Ectodermal cell (in vitro differentiated cells): ENCODE measurements at regions not wholly inside any gene's neighbourhood (a gene's known extent, or its start where the extent isn't known, plus 50 kb on each side); places are given as distances from the start of the nearest gene placed in this dataset.

ENCODE experiments used
- H3K27ac ChIP-seq: 2 replicates; pipeline ENCODE4 v1.7.0; 2013; ENCODE audit warnings: mild to moderate bottlenecking, low read depth, low read length; ENCODE audit not compliant: insufficient read depth, poor library complexity, severe bottlenecking
- H3K27me3 ChIP-seq: 2 replicates; pipeline ENCODE4 v1.7.0; 2013; ENCODE audit warnings: mild to moderate bottlenecking, low read length; ENCODE audit not compliant: insufficient read depth, control insufficient read depth, poor library complexity, severe bottlenecking
- H3K36me3 ChIP-seq: one replicate; pipeline ENCODE4 v1.7.0; 2013; ENCODE audit warnings: low read length; ENCODE audit not compliant: control insufficient read depth, insufficient read depth
- H3K4me1 ChIP-seq: one replicate; pipeline ENCODE4 v1.7.0; 2013; ENCODE audit warnings: low read length; ENCODE audit not compliant: control insufficient read depth, insufficient read depth
- H3K4me3 ChIP-seq: 2 replicates; pipeline ENCODE4 v1.7.0; 2013; ENCODE audit warnings: low read depth, low read length, control low read depth; ENCODE audit not compliant: insufficient read depth
- H3K9me3 ChIP-seq: 2 replicates; pipeline ENCODE4 v1.7.0; 2013; ENCODE audit warnings: mild to moderate bottlenecking, low read length, moderate library complexity; ENCODE audit not compliant: control insufficient read depth
- WGBS, 2 experiments: methylation state at CpG; one replicate each; pipeline ENCODE4 v1.1.7; 2013; ENCODE audit warnings: missing lambda C conversion rate in 2 of 2; 5-methylcytosine and 5-hydroxymethylcytosine counted together

GRCh38 chr14:85409481-85410210 lies 120.3 kb upstream of the FLRT2 start:
- WGBS, 2 experiments, result 20 to 82% methylated on average over 1 to 2 of the region's 3 CpGs
- no peaks in the 10 kb centered on the region for H3K9me3 ChIP-seq
- H3K27ac ChIP-seq, result no peak overlapping the region
- no peak overlapping the region for H3K4me3 ChIP-seq
- no peaks in the 10 kb centered on the region for H3K27me3 ChIP-seq
- H3K36me3 ChIP-seq, result no peaks in the 10 kb centered on the region
- H3K4me1 ChIP-seq, result no peaks in the 10 kb centered on the region

GRCh38 chr14:85412756-85413155 lies 117.2 kb upstream of the FLRT2 start:
- Histone ChIP-seq H3K4me1 (no peaks in the 10 kb centered on the region), H3K36me3 (no peaks in the 10 kb centered on the region), H3K27ac (no peak overlapping the region), H3K4me3 (no peak overlapping the region), H3K27me3 (no peaks in the 10 kb centered on the region), H3K9me3 (no peaks in the 10 kb centered on the region)
- WGBS, 2 experiments, result no CpG with 5 or more reads among the region's 1 CpG

GRCh38 chr14:85413836-85414526 lies 116.0 kb upstream of the FLRT2 start:
- H3K4me1 ChIP-seq, result no peaks in the 10 kb centered on the region
- WGBS, 2 experiments, result 94 to 95% methylated on average over 4 to 5 of the region's 5 CpGs
- no peaks in the 10 kb centered on the region for H3K36me3 ChIP-seq
- H3K27ac ChIP-seq, result no peak overlapping the region
- no peak overlapping the region for H3K4me3 ChIP-seq
- H3K9me3 ChIP-seq, result no peaks in the 10 kb centered on the region
- no peaks in the 10 kb centered on the region for H3K27me3 ChIP-seq

GRCh38 chr14:85415015-85415712 lies 114.8 kb upstream of the FLRT2 start:
- WGBS, 2 experiments, result 87 to 88% methylated on average over 13 of the region's 13 CpGs
- Histone ChIP-seq H3K27ac (no peak overlapping the region), H3K9me3 (no peaks in the 10 kb centered on the region), H3K36me3 (no peaks in the 10 kb centered on the region), H3K4me1 (no peaks in the 10 kb centered on the region), H3K27me3 (no peaks in the 10 kb centered on the region), H3K4me3 (no peak overlapping the region)

GRCh38 chr14:85416771-85417170 lies 113.2 kb upstream of the FLRT2 start:
- WGBS, 2 experiments, result 76 to 82% methylated on average over 2 of the region's 2 CpGs
- Histone ChIP-seq H3K36me3 (no peaks in the 10 kb centered on the region), H3K27ac (no peak overlapping the region), H3K27me3 (no peaks in the 10 kb centered on the region), H3K9me3 (no peaks in the 10 kb centered on the region), H3K4me1 (no peaks in the 10 kb centered on the region), H3K4me3 (no peak overlapping the region)

- H3K4me1 ChIP-seq, result no peaks in the 10 kb centered on the region
- H3K27me3 ChIP-seq, result no peaks in the 10 kb centered on the region
- H3K36me3 ChIP-seq, result no peaks in the 10 kb centered on the region
- H3K27ac ChIP-seq, result no peak overlapping the region
- 93% methylated on average over 2 of the region's 2 CpGs; no CpG with 5 or more reads in 1 of the 2 experiments for whole genome bisulfite sequencing, 2 experiments
- no peaks in the 10 kb centered on the region for H3K9me3 ChIP-seq
- H3K4me3 ChIP-seq, result no peak overlapping the region
Observed at GRCh38 chr14:85417396-85417795, 112.5 kb upstream of the FLRT2 start.

- no CpG with 5 or more reads among the region's 1 CpG for WGBS, 2 experiments
- Histone ChIP-seq H3K4me1 (no peaks in the 10 kb centered on the region), H3K4me3 (no peak overlapping the region), H3K9me3 (no peaks in the 10 kb centered on the region), H3K27me3 (no peaks in the 10 kb centered on the region), H3K27ac (no peak overlapping the region), H3K36me3 (no peaks in the 10 kb centered on the region)
Observed at GRCh38 chr14:85418721-85419120, 111.2 kb upstream of the FLRT2 start.

- Histone ChIP-seq H3K4me1 (no peaks in the 10 kb centered on the region), H3K4me3 (no peak overlapping the region), H3K9me3 (no peaks in the 10 kb centered on the region), H3K27ac (no peak overlapping the region), H3K27me3 (no peaks in the 10 kb centered on the region), H3K36me3 (no peaks in the 10 kb centered on the region)
- 88 to 100% methylated on average over 1 of the region's 1 CpG for WGBS, 2 experiments
Observed at GRCh38 chr14:85420278-85420677, 109.7 kb upstream of the FLRT2 start.

GRCh38 chr14:85420707-85421106 lies 109.2 kb upstream of the FLRT2 start:
- H3K4me3 ChIP-seq, result no peak overlapping the region
- H3K36me3 ChIP-seq, result no peaks in the 10 kb centered on the region
- no peaks in the 10 kb centered on the region for H3K4me1 ChIP-seq
- no peaks in the 10 kb centered on the region for H3K27me3 ChIP-seq
- WGBS, 2 experiments, result 89 to 91% methylated on average over 4 to 5 of the region's 5 CpGs
- no peak overlapping the region for H3K27ac ChIP-seq
- no peaks in the 10 kb centered on the region for H3K9me3 ChIP-seq

- H3K4me1 ChIP-seq, result no peaks in the 10 kb centered on the region
- WGBS, 2 experiments, result 87 to 94% methylated on average over 2 to 3 of the region's 3 CpGs
- no peaks in the 10 kb centered on the region for H3K36me3 ChIP-seq
- no peak overlapping the region for H3K27ac ChIP-seq
- no peaks in the 10 kb centered on the region for H3K27me3 ChIP-seq
- no peak overlapping the region for H3K4me3 ChIP-seq
- H3K9me3 ChIP-seq, result no peaks in the 10 kb centered on the region
Observed at GRCh38 chr14:85421186-85421877, 108.6 kb upstream of the FLRT2 start.
